Stimulated activated CD8-positive, alpha-beta memory T cell treated with anti-CD3 and anti-CD28 coated beads, Interleukin-7, amount 100 ng/mL, for 24 hours (primary cell): ENCODE measurements at regions not wholly inside any gene's neighbourhood (a gene's known extent, or its start where the extent isn't known, plus 50 kb on each side); places are given as distances from the start of the nearest gene placed in this dataset.
"Not testable (repeated sequence)": the region's sequence is repeated elsewhere in the genome, so short reads cannot be mapped to it uniquely, and the experiment has no call there.

Experiments used
- DNase-seq: peaks from one replicate; pipeline ENCODE4 v3.0.0-alpha.2; 2020; ENCODE audit warnings: low read depth

GRCh38 chr12:89289720-89290119 lies 62.6 kb downstream of the DUSP6 start:
- DNase-seq = no peak

DNA sequence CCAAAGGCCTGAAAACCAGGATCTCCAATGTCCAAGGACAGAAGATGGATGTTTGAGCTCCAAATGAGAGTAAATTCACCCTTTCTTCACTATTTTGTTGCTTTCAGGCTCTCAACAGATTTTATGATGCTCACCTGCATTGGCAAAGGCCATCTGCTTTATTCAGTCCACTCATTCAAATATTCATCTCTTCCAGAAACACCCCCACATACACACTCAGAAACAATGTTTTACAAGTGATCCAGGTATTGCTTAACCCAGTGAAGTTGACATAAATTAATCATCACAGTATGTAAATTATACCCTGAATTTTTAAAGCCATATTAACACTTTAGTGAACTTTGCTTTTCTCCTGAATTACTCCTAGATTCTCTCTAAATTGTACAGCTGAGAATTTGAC lies 63.3 kb downstream of the DUSP6 start:
- DNase-seq = no peak

DNA sequence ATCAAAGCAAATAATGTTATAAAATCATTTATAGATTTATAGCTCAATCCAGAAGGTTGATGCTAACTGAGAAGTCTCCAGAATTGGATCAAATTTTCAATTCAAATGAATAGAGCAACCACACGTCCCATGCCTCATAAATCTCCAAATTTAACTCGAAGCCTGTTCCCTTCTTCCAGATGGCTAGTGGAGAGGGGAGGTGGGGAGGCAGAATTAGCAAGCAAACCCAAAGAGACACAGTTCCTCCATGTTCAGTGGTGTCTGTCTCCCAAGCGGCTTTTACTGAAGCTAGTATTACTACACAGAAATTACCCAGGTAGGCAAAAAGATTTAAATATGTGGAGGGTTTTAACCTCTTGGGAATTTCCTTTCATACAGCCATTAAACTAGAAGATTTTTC lies 65.8 kb downstream of the DUSP6 start:
- DNase-seq = no peak

GRCh38 chr12:89281539-89281867 lies 70.8 kb downstream of the DUSP6 start:
- DNase-seq = no peak

- DNase-seq = no peak
Observed at GRCh38 chr12:89280833-89281538, 71.3 kb downstream of the DUSP6 start.

- no peak for DNase-seq
Observed at GRCh38 chr12:89279499-89279898, 72.8 kb downstream of the DUSP6 start.

- no peak for DNase-seq
Observed at GRCh38 chr12:89278862-89279261, 73.4 kb downstream of the DUSP6 start.

- DNase-seq = no peak
Observed at GRCh38 chr12:89278169-89278568, 74.1 kb downstream of the DUSP6 start.

GRCh38 chr12:89276860-89277259 lies 75.4 kb downstream of the DUSP6 start:
- DNase-seq = no peak

DNA sequence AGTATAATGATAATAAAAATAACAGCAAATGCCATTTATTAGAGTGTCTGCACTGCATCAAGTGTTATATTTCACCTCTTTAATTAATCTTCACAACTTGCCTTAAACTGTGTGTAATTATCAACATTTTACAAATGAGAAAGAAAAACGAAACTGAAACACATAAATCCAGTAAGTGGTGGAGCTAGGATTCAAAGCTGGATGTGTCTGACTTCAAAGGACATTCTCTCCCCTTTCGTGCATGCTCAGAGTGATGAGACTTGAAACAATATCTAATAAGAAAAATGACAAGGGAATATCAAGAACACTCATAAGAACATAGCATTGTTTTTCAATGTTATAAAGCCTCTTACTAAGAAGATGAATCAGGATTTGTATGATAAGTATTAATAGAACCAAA lies 78.8 kb downstream of the DUSP6 start:
- DNase-seq = no peak

- DNase-seq = no peak
Observed at GRCh38 chr12:89270548-89270947, 81.8 kb downstream of the DUSP6 start.

GRCh38 chr12:89269174-89269573 lies 83.1 kb downstream of the DUSP6 start:
- DNase-seq = no peak

DNA sequence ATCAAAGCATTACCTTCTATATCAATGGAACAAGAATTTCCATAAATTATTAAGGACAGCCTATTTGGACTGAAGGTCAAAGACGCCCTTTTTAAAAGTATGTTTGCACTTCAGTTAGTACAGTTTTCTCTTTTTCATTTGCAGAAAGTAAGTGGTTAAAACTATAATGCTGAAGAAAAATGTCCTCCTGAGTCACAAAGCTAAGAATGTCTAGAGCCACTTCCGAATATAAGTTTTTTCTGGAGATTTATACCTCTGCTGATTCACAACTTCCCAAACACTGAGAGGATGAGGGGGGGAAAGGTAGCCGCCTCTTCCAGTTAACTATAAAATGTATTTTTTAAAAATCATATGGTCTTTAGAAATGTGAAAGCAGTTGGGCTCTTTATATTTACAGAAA lies 84.9 kb downstream of the DUSP6 start:
- DNase-seq = no peak

- DNase-seq = not testable (repeated sequence)
Observed at GRCh38 chr12:89266574-89267188, 85.6 kb downstream of the DUSP6 start.

DNA sequence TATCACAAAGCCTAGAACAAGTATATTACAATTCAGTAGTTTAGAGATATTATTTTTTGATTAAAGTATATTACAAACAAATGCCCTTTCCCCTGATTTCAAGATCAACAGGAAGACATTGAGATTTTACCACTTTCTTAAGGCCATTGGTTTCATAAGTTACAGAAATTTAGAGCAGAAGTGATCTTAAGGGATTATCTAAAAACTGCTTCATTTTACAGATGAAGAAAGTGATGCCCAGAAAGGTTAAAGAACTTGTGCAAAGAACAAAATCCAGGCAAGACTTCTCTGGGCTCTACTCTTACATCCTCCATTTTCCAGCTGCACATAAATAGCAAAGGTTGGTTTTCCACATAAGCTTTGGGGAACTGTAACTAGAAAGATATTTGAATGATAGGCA lies 87.5 kb downstream of the DUSP6 start:
- no peak for DNase-seq

GRCh38 chr12:89263900-89264299 lies 88.4 kb downstream of the DUSP6 start:
- DNase-seq = no peak

GRCh38 chr12:89262855-89263552 lies 89.3 kb downstream of the DUSP6 start:
- DNase-seq = no peak

- no peak for DNase-seq
Observed at GRCh38 chr12:89261982-89262381, 90.3 kb downstream of the DUSP6 start.

DNA sequence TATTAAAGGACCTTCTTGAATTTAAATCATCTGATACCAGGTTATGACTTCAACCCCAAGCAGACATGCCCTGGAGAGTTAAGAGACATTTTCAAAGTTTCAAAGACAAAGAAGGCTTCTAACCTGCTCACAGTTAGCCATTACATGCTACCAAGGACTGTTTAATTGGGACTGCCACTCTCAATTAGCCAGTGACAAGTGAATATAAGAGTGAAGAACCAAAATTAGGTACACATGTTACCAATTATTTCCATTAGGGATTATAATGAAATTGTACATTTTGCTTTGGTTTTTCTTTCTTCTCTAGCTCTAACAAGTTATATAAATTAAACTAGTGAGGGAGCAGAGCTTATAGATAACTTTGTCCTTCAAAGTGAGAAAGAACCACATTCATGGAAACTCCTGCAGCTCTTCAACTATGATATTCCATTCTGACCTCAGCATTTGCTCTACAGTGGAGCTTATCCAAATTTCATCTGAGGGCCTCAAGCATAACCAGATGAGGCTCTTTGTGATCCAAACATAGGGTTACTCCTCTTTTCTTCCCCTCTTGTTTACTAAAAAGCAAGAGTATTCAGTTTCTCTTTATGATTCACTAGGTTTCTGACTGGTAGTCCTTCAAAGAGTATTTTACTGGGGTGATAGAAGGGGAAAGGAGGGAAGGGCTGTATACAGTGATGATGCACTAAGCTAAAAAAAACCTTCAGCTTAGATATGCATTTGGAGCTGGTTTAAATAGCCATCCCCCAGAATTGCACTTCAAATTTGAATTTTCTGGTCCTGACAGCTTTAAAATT lies 91.3 kb downstream of the DUSP6 start:
- DNase-seq = no peak

DNA sequence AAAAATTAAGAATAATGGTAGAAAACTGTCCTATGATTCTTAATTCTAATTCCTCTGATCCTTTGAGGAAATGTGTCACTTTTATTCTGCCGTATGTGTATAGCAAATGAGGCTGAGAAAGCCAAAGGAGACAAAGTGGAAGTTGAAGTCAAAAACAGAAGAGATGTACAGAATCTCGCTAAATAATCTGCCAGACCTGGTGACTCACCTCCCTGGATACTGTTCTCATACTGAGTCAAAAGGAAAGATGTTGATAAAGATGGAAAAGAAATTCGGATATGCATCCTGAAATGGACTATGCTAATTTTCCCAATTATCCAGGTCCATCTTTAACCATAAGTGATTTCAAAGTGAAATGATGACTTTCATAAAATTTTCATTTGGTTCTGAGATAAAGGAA lies 92.5 kb downstream of the DUSP6 start:
- no peak for DNase-seq

DNA sequence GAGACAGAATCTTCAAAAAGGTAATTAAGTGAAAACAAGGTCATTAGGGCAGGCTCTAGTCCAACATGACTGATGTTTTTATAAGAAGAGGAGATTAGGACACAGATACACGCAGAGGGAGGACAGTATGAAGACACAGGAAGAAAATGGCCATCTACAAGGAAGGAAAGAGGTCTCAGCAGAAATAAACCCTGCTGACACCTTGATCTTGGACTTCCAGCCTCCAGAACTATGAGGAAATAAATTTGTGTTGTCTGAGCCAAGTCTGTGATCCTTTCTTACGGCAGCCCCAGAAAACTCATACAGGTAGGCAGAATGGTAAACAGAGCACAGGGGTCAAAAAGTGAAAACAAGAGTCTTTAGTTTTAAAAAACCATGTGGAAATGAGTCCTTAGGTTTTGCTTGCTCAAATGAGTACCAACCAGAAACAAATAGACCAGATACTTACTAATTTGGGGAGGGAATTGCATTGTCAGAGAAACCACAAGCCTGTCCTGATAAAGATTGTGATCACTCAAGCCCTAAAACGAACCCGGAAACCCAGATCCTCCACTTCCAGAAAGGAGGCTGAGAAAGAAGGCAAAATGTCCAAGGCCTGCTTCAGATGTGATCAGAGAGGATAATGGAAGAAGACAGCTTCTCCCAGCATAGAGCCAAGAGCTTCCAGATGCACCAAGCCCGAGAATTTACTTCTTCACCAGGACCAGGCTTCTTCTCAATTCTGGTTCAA lies 93.9 kb downstream of the DUSP6 start:
- no peak for DNase-seq

- no peak for DNase-seq
Observed at GRCh38 chr12:89257340-89257739, 95.0 kb downstream of the DUSP6 start.
